GM18870 (cell line): ENCODE measurements at regions not wholly inside any gene's neighbourhood (a gene's known extent, or its start where the extent isn't known, plus 50 kb on each side); places are given as distances from the start of the nearest gene placed in this dataset.

Experiments used
- ATAC-seq: cut with Tn5 transposase; IDR thresholded peaks from one replicate; pipeline ENCODE4 v1.9.1; 2021; ENCODE audit warnings: moderate library complexity; ENCODE audit not compliant: unreplicated experiment

DNA sequence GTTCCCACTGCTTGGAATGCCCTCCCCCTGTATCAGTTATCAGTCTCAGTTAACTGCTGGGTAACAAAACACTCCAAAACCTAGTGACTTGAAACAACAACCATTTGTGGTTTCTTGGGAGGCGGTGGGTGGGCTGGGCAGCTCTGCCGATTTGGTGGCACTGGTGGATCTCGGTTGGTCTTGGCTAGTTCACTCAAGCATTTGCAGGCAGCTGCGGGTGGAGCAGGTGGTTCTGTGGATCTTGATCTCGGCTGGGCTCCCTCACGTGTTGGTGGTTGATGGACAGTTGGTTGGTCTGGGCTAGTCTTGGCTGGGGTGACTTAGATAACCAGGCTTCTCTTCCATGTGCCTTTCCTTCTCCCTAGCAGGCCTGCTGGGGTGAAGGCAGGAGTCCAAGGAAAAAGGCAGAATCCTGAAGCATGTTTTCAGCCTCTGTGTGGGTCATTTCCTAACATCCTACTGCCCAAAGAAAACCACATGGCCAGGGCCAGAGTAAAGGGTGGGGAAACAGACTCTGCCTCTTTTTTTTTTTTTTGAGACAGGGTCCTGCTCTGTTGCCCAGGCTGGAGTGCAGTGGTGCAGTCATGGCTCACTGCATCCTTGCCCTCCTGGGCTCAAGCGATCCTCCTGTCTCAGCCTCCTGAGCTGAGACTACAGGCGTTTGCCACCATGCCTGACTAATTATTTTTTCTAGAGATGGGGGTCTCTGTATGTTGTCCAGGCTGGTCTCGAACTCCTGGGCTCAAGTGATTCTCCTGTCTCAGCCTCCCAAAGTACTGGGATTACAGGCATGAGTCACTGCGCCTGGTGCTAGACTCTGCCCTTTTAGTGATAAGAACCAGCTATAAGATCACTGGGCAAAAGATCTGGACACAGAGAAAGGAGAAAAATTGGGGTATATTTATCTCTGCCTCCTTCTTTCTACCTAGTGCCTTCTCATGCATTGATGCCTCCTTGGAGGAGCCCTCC, 183.7 kb downstream of the RGS3 start:
- no peak for ATAC-seq

DNA sequence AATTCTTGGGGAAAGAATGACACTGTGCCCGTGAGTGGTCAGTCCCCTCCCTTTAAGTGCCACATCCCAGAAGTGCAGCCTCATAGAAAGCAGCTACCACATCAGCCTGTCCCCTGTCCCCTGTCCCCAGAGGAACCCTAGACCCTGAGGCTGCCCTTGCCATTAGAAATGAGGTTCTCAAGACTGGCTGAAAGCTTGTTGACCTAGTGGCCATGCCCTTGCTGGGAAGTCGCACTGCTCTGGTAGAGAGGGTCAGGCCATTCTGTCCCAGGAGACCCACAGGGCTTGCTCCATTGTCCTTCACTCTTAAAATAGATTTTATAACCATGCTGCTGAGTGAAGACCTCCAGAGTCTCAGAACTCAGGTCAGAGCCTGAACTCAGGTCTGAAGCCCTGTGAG, 184.5 kb downstream of the RGS3 start:
- ATAC-seq: no peak

DNA sequence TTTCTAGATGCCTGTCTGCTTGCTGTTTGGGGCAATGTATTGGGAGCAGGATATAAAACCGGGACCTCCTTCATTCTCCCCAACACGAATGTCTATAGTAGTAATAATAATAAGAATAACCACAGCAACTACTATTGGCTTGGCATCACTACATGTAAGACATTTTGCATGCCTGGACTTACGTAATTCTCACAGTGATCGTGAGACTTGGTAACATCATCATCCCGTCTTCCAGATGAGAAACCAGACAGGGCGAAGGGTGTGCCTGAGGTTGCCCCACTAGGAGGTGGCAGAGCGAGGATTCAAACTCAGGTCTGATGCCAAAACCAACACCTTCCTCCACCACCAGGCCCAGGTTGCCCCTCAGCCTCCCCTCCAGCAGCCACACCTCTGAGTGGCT, 185.1 kb downstream of the RGS3 start:
- ATAC-seq: no peak

DNA sequence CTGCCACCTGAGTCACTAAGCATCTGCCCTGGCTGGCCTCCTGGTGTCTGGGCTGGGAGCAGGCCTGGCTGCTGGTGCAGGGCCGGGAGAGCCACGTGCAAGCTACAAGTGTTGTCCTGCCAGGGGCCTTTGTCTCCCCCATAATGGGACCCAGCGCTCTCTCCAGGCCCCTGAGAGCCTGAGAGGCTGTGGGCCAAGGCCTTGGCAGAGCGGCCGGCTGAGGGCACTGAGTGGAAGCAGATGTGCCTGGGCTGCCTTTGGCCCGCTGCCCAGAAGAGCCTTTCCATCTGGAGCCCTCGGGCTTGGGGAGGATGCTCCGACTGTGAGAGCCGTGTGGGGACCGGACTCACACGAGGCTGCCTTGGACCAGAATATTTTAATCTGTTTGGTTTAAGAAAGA, 185.5 kb downstream of the RGS3 start:
- ATAC-seq: no peak

DNA sequence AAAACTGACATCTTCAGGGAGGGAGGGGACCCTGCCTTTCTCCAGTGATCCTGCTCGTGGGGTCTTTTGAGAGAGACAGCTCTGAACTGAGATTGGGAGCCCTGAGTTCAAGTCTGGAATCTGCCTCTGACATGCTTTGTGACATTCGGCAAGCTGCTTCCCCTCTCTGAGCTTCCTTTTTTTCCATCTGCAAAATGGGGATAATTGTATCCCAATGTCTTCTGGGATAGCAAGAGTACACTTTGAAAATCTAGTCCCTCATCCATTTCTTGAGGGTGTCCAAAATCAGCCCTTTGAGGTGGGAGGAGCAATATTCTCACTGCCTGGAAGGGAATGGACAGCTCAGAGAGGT, 186.3 kb downstream of the RGS3 start:
- no peak for ATAC-seq

DNA sequence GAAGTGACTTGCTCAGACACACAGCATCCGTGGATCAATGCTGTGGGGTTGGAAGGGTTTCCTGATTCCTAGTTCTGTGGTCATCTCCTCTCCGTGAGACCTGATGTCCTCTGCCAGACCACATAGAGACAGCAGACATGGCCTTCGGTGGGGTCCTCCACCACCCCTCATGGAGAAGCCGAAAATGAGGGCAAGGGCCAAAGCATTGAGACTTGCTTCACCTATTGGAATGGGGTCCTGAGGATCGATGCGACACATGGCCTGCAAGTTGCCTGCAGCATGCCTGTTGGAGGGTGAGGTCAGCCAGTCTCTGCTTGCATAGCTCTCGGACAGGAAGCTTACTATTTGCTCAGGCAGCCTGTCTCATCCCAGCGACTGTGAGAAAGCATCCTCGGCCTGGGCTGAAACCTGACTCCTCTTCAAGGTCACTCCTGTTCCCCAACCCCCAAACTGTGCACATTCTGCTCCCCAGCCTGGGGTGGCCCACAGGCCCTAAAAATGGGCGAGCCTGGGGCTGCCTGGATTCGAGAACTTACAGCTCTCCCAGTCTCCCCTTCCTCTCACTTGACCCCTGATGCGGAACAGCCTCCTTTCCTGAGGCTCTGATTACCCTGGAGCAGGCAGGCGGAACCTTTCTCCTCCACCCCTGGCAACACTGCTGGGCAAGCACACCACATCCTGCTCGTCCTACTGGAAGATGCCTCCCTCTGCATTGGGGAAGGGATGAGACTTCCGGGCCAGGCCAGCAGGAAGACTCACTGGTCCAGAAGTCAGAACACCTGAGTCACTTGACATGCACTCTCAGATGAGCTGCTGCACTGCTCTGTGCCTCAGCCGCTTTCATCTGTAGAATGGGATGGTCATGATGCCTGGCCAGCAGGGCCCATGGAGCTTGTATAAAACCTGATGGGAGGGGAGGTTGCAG, 186.9 kb downstream of the RGS3 start:
- no peak for ATAC-seq

DNA sequence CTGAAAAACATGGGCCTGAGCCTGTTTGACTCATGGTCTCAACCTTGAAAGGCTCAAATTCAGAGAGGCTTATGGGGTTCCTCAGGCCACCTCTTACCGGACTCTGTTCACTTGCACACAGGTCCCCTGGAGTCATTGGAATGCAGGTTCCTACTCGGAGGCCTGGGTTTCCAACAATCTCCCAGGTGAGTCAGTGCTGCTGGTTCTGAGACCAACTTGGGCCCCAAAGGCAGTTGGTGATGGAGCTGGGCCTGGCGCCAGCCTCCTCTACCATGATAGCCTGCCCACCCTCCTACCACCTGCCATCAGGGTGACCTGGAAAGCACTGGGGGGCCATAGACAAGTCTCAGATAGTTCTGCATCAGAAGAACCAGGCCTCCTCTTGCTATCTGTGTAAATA, 188.4 kb downstream of the RGS3 start:
- ATAC-seq: no peak

DNA sequence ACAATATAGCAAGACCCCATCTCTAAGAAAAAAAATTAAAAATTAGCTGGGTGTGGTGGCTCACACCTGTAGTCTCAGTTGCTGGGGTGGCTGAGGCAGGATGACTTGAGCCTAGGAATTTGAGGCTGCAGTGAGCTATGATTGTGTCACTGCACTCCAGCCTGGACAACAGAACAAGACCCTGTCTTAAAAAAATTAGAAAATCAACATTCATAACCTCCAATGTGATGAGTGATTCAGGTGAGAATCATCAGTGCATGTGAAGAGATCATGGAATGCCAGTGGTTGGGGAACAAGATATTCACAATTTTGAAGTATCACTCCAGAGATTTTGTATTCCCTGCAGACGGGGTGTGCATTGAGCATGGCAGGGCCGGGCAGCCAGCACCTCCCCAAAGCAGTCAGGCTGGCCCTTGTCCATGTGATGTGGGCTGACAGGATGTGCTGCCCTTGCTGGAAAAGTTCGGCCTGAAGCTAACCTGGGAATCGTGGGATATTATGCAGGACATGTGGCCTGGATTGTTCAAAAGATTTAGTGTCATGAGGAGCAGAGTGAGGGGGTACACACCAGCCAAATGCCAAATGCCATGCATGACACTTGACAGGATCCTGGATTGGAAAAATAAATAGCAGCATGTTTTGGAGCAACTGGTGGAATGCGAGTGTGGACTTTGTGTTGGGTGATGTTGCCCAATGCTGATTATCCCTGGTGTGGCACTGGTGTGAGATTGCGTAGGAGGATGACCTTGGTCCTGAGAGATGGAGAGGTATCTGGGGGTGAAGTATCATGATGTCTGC, 189.0 kb downstream of the RGS3 start:
- ATAC-seq: no peak

DNA sequence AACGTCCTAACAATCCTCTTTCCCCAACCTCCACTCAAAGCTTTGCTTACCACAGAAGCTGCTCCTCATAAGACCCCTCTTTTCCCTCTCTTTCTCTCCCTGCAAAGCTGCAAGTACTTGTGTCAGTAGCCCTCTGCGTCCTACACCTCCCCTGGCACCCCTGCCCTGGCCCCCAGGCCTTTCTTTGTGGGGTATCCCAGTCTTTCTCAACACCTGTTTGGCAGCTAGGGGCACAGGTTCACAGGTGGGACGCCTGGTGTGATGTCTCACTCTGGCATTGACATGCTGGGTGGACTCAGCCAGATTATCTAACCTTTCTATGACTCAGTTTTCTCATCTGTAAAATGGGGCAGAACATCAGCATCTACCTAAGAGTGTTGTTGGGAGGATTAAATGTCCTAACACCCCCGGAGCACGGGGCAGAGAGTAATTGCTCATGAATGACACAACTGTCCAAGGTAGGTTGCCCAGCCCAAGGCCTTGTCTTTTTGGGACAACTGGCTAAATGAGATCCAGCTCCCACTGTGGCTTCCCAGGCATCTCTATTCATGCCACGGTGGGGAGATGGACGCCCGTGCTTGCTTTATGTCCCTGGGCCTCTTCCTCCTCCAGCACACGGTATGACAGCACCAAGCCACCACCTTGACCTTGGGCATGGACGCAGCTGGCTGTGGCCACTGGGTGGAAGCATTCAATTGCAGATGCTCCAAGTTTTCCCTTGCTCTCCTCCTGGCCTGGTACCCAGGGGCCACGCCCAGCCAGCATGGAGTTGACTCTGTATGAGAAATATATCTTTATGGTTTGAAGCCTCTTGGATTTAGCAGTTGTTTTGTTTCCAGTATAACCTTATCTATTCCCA, 190.4 kb downstream of the RGS3 start:
- ATAC-seq: no peak

DNA sequence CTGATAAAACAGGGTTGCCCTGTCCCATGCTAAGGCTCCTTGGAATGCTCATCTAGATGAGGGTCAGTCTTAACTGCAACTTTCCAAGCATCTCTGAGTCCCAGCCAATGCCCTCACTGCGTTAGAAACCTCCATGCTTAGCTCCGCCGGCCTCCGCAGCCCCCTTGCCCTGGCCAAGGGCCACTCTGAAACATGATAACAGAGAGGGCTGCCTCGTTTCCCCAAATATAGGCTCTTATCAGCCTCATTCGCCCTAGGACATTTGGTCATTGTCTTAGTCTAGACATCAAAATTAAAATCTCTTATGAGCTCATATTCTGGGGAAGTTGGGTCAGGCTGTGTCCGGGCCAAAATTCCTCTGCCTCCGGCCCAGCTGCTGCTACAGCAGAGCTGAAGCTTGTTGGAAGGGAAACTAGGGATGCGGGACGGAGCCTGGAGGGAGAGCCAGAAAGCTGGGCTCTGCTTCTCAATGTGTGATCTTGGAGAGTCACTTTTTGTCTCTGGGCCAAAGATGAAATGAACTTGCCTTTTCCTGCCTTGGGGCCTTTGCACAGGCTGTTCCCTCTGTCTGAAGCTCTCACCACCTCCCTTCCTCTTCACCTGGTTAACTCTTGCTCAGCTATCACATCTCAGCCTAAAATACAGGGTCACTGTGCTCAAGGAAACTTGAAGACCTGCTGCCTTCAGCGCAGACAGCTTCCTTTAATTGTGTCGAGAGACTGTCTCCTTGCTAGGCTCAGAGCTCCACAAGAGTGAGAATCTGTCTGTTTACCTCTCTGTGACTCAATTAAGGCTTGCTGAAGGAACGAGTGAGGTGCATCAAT, 191.3 kb downstream of the RGS3 start:
- ATAC-seq: no peak

DNA sequence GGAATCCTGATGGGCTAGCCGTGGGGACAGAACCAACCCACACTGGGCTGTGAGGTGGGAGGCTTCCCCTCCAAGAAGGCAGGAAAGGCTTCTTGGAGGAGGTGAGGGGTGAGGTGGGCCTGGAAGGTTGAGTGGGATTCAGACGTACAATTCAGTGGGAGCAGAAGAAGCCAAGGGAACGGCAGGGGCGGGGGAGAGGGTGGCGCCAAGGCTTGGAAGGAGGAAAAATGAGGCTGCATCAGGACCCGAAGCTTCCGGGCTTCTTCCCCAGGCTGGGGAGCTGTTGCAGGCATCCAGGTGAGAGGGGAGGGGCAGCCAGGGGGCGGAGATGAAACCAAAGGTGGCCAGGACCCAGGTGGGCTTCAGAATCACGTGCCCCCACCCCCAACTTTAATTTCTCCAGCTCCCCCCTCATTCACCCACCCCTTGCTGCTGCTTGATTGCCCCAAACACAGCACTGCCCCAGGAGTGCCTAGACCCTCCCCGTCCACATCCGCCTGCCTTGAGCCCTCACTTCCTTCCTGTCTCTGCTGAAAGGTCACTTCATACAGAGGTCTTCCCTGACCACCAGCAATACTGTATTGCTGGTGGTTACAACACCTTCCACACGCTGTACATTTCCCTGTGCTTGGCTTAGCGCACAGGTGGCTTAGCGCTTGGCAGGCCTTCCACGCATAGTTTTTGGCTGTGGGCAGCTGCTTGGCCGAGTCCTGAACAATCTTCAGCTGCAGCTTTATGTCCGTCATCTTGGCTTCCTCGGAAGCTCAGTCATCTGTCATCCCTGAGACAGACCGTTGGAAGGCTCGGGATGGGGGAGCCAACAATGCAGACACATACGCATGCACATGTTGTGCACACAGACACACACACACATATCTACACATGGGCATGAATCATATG, 193.5 kb downstream of the RGS3 start:
- ATAC-seq: no peak

DNA sequence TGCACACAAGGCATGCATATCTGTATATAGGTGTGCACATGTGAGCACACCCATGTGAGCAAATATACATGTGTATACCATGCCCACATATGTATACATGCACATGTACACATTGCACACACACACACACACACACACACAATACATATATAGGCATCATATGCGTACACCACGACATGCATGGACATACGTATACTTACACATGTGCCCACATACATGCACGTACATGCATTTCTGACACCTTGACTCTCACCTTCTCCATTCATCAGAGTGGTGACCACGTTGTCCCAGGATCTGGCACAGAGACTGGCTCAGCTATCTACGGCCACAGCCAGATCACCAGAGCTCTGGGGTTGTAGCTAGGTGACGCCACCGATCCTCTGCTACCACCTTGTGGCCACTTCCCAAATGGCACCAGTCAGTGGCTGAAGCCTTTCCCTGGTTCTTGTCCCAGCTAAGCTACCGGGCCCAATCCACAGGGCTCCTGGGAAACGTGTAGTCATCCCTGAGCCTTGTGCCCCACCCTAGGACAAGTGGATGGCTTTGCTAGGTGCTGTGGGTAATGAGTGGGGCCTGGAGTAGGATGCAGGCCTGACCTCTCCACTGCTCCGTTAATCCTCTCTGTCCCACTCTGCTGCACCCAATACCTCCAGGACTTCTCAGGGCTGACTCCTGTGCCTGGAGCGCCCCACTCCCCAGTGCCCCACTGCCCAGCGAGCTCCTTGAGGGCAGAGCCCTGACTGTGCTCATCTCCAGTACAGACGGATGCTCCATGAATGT, 194.4 kb downstream of the RGS3 start:
- ATAC-seq: peak; percentile 50

DNA sequence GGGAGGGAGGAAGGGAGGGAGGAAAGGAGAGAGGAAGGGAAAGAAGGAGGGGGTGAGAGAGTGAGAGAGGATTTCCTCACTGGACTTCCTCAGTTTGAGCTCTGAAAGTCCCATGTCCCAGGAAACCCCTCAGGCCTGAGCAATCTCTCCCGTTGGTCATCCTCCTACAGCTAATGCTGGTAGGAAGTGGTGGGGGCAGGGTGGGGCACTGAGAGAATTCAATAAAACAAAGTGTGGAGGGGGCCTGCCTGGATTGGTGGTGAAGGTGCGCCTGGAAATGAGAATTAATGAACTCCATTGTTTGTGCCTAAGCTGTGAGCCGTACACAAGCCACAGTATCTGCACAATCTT, 195.0 kb downstream of the RGS3 start:
- no peak for ATAC-seq

DNA sequence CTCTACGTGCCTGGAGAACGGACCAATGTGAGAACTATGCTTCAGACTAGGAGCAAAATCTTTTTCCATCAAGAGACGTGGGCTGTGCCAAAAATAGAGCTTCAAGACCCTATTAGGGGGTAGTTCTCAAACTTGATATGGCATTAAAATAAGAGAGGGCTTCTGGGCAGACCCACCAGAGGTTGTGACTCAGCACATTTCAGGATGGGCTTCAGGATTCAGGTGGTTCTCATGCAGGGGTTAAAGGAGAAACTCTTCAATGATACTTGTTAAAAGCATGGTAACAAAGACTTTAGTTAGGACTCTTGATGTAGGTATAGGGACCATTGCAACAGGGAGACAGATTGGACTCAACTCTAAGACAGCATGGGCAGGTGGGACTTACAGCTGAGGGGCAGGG, 195.5 kb downstream of the RGS3 start:
- no peak for ATAC-seq

DNA sequence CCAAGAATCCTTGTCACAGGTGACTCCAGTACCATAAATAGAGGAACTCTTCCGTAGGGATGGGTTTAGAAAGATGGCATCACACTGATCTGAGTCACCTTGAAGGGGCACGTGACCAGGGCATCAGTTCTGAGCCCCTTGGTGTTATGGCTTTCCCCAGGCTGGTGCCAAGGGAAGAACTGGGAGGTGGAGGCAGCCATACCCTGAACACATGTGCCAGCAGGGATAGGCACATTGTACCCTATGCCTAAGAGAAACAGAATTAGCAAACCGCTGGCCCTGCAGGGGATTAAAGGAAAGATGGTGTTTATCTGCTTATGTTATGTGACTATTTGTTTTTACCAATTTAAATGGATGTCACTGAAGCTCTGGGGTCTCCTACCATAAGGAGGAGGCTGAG, 196.2 kb downstream of the RGS3 start:
- no peak for ATAC-seq

DNA sequence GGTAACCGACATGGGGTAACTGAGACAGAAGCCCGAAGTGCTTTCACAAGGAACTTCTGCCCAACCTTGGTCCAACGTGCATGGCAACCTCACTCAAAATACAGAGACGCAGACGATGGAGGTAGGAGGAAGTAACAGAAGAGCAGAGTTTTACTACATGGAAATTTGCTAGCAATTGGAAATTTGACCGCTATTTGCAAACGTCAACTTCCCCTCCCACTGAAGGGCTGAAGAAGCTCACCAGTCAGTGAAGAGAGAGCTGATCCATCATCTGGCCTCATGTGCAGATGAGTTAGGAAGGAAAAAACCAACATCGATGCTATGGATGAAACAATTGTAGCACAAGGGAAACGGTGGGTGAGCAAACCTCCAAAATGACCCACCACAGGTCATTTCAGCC, 196.7 kb downstream of the RGS3 start:
- ATAC-seq: no peak

DNA sequence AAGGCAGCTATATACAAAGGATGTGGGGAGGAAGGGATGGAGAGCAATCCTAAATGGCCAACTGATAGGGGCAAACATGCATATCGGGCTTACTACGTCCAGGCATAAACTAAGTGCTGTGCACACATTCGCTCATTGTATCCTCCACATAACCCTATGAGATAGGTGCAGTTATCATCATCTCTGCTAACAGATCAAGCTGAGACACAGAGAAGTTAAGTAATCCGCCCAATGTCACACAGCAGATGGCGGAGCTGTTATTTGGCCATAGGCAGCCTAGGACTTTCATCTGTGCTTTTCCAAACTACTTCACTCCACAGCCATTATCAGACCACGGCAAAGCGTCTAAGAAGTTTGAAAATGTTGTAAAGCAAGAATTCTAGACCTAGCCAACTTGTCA, 197.5 kb downstream of the RGS3 start:
- ATAC-seq: no peak
